HL-60 (cell line): ENCODE measurements at regions not wholly inside any gene's neighbourhood (a gene's known extent, or its start where the extent isn't known, plus 50 kb on each side); places are given as distances from the start of the nearest gene placed in this dataset.

ENCODE experiments used
- CTCF ChIP-seq: IDR thresholded peaks from one replicate; pipeline ENCODE4 v1.5.1; 2011; ENCODE audit warnings: low read length, control low read depth, inconsistent platforms; ENCODE audit not compliant: insufficient read depth
- GABPA ChIP-seq: IDR thresholded peaks from 2 replicates; pipeline ENCODE4 v1.6.1; 2012; ENCODE audit warnings: low read depth
- SPI1 ChIP-seq: IDR thresholded peaks from 2 replicates; pipeline ENCODE4 v1.6.1; 2012; ENCODE audit warnings: low read depth, mild to moderate bottlenecking, borderline replicate concordance

GRCh38 chr7:1329261-1329660, 96.6 kb downstream of the UNCX start:
- TF ChIP-seq SPI1 (no peak), CTCF (no peak), GABPA (no peak)
